Endothelial cell of umbilical vein (primary cell): ENCODE measurements at regions not wholly inside any gene's neighbourhood (a gene's known extent, or its start where the extent isn't known, plus 50 kb on each side); places are given as distances from the start of the nearest gene placed in this dataset.

Experiments used
- BruUV-seq: library from RNA; stranded (reverse); fragments of 400-500 nt; replicated peaks from 2 replicates; lab custom pipeline; 2021; lab: Mats Ljungman, UMichigan
- CTCF ChIA-PET: fragments of 300-600, 350-600 bp; sonication (Branson Sonifier 250); formaldehyde crosslinking; loops from one replicate; lab custom pipeline; 2021; ENCODE audit warnings: antibody characterized with exemption, inconsistent platforms; lab: Charles Lee
- POLR2A ChIA-PET: fragments of 300-600, 350-600 bp; sonication (Branson Sonifier 250); formaldehyde crosslinking; loops from one replicate; lab custom pipeline; 2021; ENCODE audit warnings: antibody characterized with exemption, inconsistent platforms; lab: Charles Lee
- DNase-seq: peaks from one replicate; pipeline ENCODE4 v3.0.0-alpha.2; 2011; ENCODE audit warnings: low read depth, low spot score
- FAIRE-seq: peaks from 2 replicates; lab custom pipeline; 2011; peaks lifted over from hg19 to GRCh38; lab: Jason Lieb, UNC
- H2AFZ ChIP-seq: 2 replicates; pipeline ENCODE4 v1.6.0; 2012; ENCODE audit warnings: low read depth, low read length, control low read depth, inconsistent platforms
- H3K27ac ChIP-seq: 2 replicates; pipeline ENCODE4 v1.5.1; 2011; ENCODE audit warnings: low read depth, mild to moderate bottlenecking, control low read depth, low read length, moderate library complexity; ENCODE audit not compliant: insufficient read depth
- H3K27me3 ChIP-seq, 2 experiments: 2 replicates each; pipeline versions ENCODE4 v1.6.0 to v1.6.1; 2011; ENCODE audit warnings: low read length in 2 of 2, mixed read lengths in 1 of 2; ENCODE audit not compliant: control insufficient read depth in 2 of 2, insufficient read depth in 2 of 2
- H3K36me3 ChIP-seq, 2 experiments: 2 replicates in 1 of 2; 3 replicates in 1 of 2; pipeline ENCODE4 v1.5.1; 2011; ENCODE audit warnings: low read length in 2 of 2, mild to moderate bottlenecking in 1 of 2, moderate library complexity in 1 of 2; ENCODE audit not compliant: control insufficient read depth in 2 of 2, insufficient read depth in 2 of 2; ENCODE audit errors: extremely low read depth in 1 of 2
- H3K4me1 ChIP-seq: 3 replicates; pipeline ENCODE4 v1.5.1; 2011; ENCODE audit warnings: mild to moderate bottlenecking, low read length; ENCODE audit not compliant: control insufficient read depth, insufficient read depth; ENCODE audit errors: extremely low read depth
- H3K4me2 ChIP-seq: 2 replicates; pipeline ENCODE4 v1.6.1; 2011; ENCODE audit warnings: low read length, control low read depth, mixed read lengths; ENCODE audit not compliant: insufficient read depth
- H3K4me3 ChIP-seq, 3 experiments: fragments of 200-600 bp in 1 of 3; sonication (generic), shearing (Covaris generic) in 1 of 3; replicated peaks in 1 of 3; 2 replicates each; pipeline ENCODE4 v1.5.1; 2011 to 2016; ENCODE audit warnings: control low read depth in 3 of 3, low read length in 3 of 3, mild to moderate bottlenecking in 2 of 3, inconsistent platforms in 1 of 3, low read depth in 1 of 3, moderate library complexity in 1 of 3; ENCODE audit not compliant: insufficient read depth in 1 of 3
- H3K79me2 ChIP-seq: 2 replicates; pipeline ENCODE4 v1.6.0; 2012; ENCODE audit warnings: low read length, inconsistent platforms; ENCODE audit not compliant: control insufficient read depth, insufficient read depth
- H3K9ac ChIP-seq: replicated peaks from 2 replicates; pipeline ENCODE3; 2011; ENCODE audit warnings: low read length, control low read depth; ENCODE audit not compliant: insufficient read depth; ENCODE audit errors: extremely low read depth
- H3K9me1 ChIP-seq: replicated peaks from 3 replicates; pipeline ENCODE4 v1.6.0; 2011; ENCODE audit warnings: mild to moderate bottlenecking, low read length; ENCODE audit not compliant: control insufficient read depth, insufficient read depth; ENCODE audit errors: extremely low read depth
- H3K9me3 ChIP-seq: replicated peaks from 2 replicates; pipeline ENCODE4 v1.5.1; 2012; ENCODE audit warnings: low read length, inconsistent platforms; ENCODE audit not compliant: control insufficient read depth, insufficient read depth
- H4K20me1 ChIP-seq: replicated peaks from 2 replicates; pipeline ENCODE3; 2011; ENCODE audit warnings: mild to moderate bottlenecking, low read length; ENCODE audit not compliant: control insufficient read depth, insufficient read depth; ENCODE audit errors: extremely low read depth
- CTCF ChIP-seq, 2 donors: IDR thresholded peaks; 1 replicate in 1 of 2; 2 replicates in 1 of 2; pipeline ENCODE4 v1.5.1; 2011; ENCODE audit warnings: low read length in 2 of 2, mild to moderate bottlenecking in 2 of 2, moderate library complexity in 2 of 2, control low read depth in 1 of 2, inconsistent platforms in 1 of 2, low read depth in 1 of 2; ENCODE audit not compliant: insufficient read depth in 1 of 2; ENCODE audit errors: extremely low read depth in 1 of 2
- EZH2 ChIP-seq: IDR thresholded peaks from 2 replicates; pipeline ENCODE4 v1.6.1; 2012; ENCODE audit warnings: borderline replicate concordance, low read depth, mild to moderate bottlenecking, moderate library complexity, low read length, inconsistent platforms; ENCODE audit not compliant: severe bottlenecking
- FOS ChIP-seq: IDR thresholded peaks from 2 replicates; pipeline ENCODE4 v1.6.1; 2011; ENCODE audit warnings: mild to moderate bottlenecking, low read length, moderate library complexity, borderline replicate concordance; ENCODE audit not compliant: insufficient read depth
- GATA2 ChIP-seq: IDR thresholded peaks from 2 replicates; pipeline ENCODE4 v1.7.0; 2011; ENCODE audit warnings: low read depth, mild to moderate bottlenecking, moderate library complexity, mixed read lengths, low read length; ENCODE audit not compliant: insufficient read length, insufficient read depth
- JUN ChIP-seq: IDR thresholded peaks from 2 replicates; pipeline ENCODE4 v1.6.1; 2011; ENCODE audit warnings: borderline replicate concordance, low read depth; ENCODE audit not compliant: insufficient read length, insufficient read depth
- MAX ChIP-seq: IDR thresholded peaks from 2 replicates; pipeline ENCODE4 v1.6.1; 2011; ENCODE audit not compliant: insufficient read depth, insufficient read length
- MYC ChIP-seq: IDR thresholded peaks from one replicate; pipeline ENCODE4 v1.6.1; 2011; ENCODE audit warnings: mild to moderate bottlenecking, low read depth, low read length
- POLR2A ChIP-seq: IDR thresholded peaks from 2 replicates; pipeline ENCODE4 v1.6.1; 2012; ENCODE audit warnings: low read depth, mild to moderate bottlenecking, control low read depth, low read length
- dilution Hi-C: fragments of 300-500 bp; cut with MboI; formaldehyde crosslinking; loops from one replicate; pipeline ENCODE4 v1.15.0; 2019; ENCODE audit warnings: low sequenced_read_pairs; ENCODE audit not compliant: extremely low pct_ligation_motif_present
- intact Hi-C: fragments of 100-400 bp; cut with micrococcal nuclease; formaldehyde crosslinking; loops from one replicate; pipeline ENCODE4 v1.10.0; 2022

DNA sequence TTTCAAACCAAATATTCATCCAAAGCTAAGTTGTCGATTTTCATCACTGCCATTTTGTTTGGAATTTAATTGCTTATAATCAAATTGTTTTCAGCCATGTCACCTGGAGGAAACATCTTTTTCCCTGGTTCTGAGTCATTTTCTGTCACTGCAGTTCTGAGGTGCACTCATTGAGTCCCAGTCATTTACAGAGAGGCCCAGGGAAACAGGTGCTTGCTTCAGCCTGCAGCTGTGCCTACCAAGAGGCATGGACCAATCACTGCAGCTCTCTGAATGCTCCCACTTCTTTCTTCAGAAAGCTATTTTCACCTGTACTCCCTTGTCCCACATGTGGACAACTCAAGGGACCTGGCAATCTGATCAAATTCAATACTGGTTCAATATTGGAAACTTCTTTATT is 308.1 kb downstream of the COG6 start:
- Histone ChIP-seq H3K4me3 (no peak overlapping the region), H4K20me1 (no peaks in the 10 kb centered on the region), H3K4me1 (peaks cover 16% of the 10 kb centered on the region), H3K4me2 (no peak overlapping the region), H3K9me1 (no peaks in the 10 kb centered on the region), H3K9me3 (no peaks in the 10 kb centered on the region), H3K9ac (no peak overlapping the region), H3K27ac (no peak overlapping the region), H3K36me3 (no peaks in the 10 kb centered on the region), H3K79me2 (no peaks in the 10 kb centered on the region), H2AFZ (no peak overlapping the region), H3K27me3 (no peaks in the 10 kb centered on the region)
- ChIA-PET POLR2A (no interaction called here), CTCF (interaction anchor here (0.8 to 1.3 kb wide), 3 partner anchors 12 to 181 kb away, joined by 3 to 4 read pairs (median 4); no protein-coding TSS in a partner anchor)
- no TSS peak for BruUV-seq
- intact Hi-C loops = no loop called here
- dilution Hi-C loops = no loop called here
- no peak for TF ChIP-seq EZH2
- no peak for TF ChIP-seq MYC
- no peak for TF ChIP-seq CTCF (IDR thresholded peaks at IDR 0.05; ENCODE audit: extremely low read depth in 1 of 2, insufficient read depth in 1 of 2, low read depth in 1 of 2, low read length in 2 of 2)
- TF ChIP-seq POLR2A = no peak
- no peak for TF ChIP-seq MAX
- TF ChIP-seq JUN = no peak
- TF ChIP-seq GATA2 = no peak
- TF ChIP-seq FOS = no peak
- DNase-seq (no peak), FAIRE-seq (no peak)
